ENCODE measurements at regions not wholly inside any gene's neighbourhood (a gene's known extent, or its start where the extent isn't known, plus 50 kb on each side); places are given as distances from the start of the nearest gene placed in this dataset.

GRCh38 chr2:33727361-33728032 is 128.4 kb upstream of the FAM98A start:
- TF ChIP-seq GABPA (IDR thresholded peaks at IDR 0.05; ENCODE audit: low read depth) (no peak), REST (IDR thresholded peaks at IDR 0.05; ENCODE audit: insufficient replicate concordance, low read depth) (no peak), POLR2AphosphoS5 (IDR thresholded peaks at IDR 0.05; ENCODE audit: low read depth) (no peak), CTCF (IDR thresholded peaks at IDR 0.05; ENCODE audit: insufficient read depth, low read length) (no peak), SPI1 (IDR thresholded peaks at IDR 0.05; ENCODE audit: borderline replicate concordance, low read depth) (no peak)
- no peak overlapping the region for H3K27ac ChIP-seq (replicated peaks)
- DNase-seq (ENCODE audit: low read depth in 1 of 2, low spot score in 1 of 2) = no peak
- H3K4me3 ChIP-seq (replicated peaks; ENCODE audit: insufficient read depth, low read length) = no peak overlapping the region
- no peaks in the 10 kb centered on the region for H3K27me3 ChIP-seq (ENCODE audit: insufficient read depth, poor library complexity, severe bottlenecking)

DNA sequence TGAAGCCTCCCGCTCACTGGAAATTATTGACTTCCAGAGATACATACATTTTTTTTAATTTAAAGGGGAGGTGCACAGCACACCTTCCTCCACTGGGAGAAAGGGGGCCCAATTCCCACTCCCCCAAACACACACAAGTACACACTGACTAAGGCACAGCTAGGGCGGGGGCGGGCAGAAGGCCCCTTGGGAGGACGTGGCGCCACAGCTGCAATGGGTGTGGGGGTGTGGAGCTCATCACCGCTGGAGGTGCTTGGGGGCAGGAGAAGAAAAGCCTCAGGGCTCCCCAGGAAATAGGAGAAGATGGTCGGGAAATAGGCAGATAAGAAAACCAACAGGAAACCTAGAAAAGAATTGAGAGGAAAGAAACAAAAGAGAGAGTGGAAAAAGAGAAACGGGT is 127.3 kb upstream of the FAM98A start:
- Histone ChIP-seq H3K4me3 (replicated peaks; ENCODE audit: insufficient read depth, low read length) (no peak overlapping the region), H3K27me3 (ENCODE audit: insufficient read depth, poor library complexity, severe bottlenecking) (no peaks in the 10 kb centered on the region), H3K27ac (replicated peaks) (no peak overlapping the region)
- no peak for DNase-seq (ENCODE audit: low read depth in 1 of 2, low spot score in 1 of 2)
- TF ChIP-seq SPI1 (IDR thresholded peaks at IDR 0.05; ENCODE audit: borderline replicate concordance, low read depth) = no peak
- TF ChIP-seq GABPA (IDR thresholded peaks at IDR 0.05; ENCODE audit: low read depth) = no peak
- no peak for TF ChIP-seq POLR2AphosphoS5 (IDR thresholded peaks at IDR 0.05; ENCODE audit: low read depth)
- TF ChIP-seq CTCF (IDR thresholded peaks at IDR 0.05; ENCODE audit: insufficient read depth, low read length) = no peak
- TF ChIP-seq REST (IDR thresholded peaks at IDR 0.05; ENCODE audit: insufficient replicate concordance, low read depth) = no peak

DNA sequence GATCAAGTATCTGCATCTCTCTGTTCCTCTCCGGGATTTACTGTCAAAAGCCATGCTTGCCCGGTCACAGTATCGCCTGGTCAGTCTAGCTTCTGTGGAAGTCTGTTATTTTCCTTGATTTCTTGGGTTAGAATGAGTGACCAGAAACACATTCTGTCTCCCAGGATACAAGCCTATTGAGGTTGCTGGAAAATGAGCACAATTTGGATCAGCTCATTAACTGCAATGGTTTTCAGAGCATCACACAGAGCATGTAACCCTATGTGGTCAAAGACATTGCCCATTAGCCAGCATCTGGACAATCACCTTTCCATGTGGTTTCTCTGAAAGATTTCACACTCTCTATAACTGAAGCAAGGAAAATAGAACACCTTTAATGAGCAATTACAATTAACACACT is 124.2 kb upstream of the FAM98A start:
- no peak overlapping the region for H3K27ac ChIP-seq (replicated peaks)
- no peak for DNase-seq (ENCODE audit: low read depth in 1 of 2, low spot score in 1 of 2)

More for the DNA sequence above, 124.2 kb upstream of the FAM98A start:
- no peak overlapping the region for H3K4me3 ChIP-seq (replicated peaks; ENCODE audit: insufficient read depth, low read length)
- no peak for TF ChIP-seq GABPA (IDR thresholded peaks at IDR 0.05; ENCODE audit: low read depth)
- no peak for TF ChIP-seq CTCF (IDR thresholded peaks at IDR 0.05; ENCODE audit: insufficient read depth, low read length)
- TF ChIP-seq SPI1 (IDR thresholded peaks at IDR 0.05; ENCODE audit: borderline replicate concordance, low read depth) = no peak
- no peak for TF ChIP-seq REST (IDR thresholded peaks at IDR 0.05; ENCODE audit: insufficient replicate concordance, low read depth)
- TF ChIP-seq POLR2AphosphoS5 (IDR thresholded peaks at IDR 0.05; ENCODE audit: low read depth) = no peak
- no peaks in the 10 kb centered on the region for H3K27me3 ChIP-seq (ENCODE audit: insufficient read depth, poor library complexity, severe bottlenecking)

Data from HL-60 (cell line).